Inferior parietal cortex (tissue), 1 donor: ENCODE measurements at regions not wholly inside any gene's neighbourhood (a gene's known extent, or its start where the extent isn't known, plus 50 kb on each side); places are given as distances from the start of the nearest gene placed in this dataset.
A peak's percentile ranks its signal among the peaks of the same experiment; 100 is the strongest.
"Not testable (repeated sequence)": the region's sequence is repeated elsewhere in the genome, so short reads cannot be mapped to it uniquely, and the experiment has no call there.

Source experiments
- DNase-seq: peaks from one replicate; pipeline ENCODE4 v3.0.0-alpha.2; 2016; ENCODE audit errors: extremely low spot score

GRCh38 chr2:48219555-48220436, 94.7 kb upstream of the FOXN2 start:
- no peak for DNase-seq

- no peak for DNase-seq
Observed at GRCh38 chr2:48220501-48220900, 94.0 kb upstream of the FOXN2 start.

GRCh38 chr2:48221846-48222516, 92.5 kb upstream of the FOXN2 start:
- DNase-seq: no peak

DNA sequence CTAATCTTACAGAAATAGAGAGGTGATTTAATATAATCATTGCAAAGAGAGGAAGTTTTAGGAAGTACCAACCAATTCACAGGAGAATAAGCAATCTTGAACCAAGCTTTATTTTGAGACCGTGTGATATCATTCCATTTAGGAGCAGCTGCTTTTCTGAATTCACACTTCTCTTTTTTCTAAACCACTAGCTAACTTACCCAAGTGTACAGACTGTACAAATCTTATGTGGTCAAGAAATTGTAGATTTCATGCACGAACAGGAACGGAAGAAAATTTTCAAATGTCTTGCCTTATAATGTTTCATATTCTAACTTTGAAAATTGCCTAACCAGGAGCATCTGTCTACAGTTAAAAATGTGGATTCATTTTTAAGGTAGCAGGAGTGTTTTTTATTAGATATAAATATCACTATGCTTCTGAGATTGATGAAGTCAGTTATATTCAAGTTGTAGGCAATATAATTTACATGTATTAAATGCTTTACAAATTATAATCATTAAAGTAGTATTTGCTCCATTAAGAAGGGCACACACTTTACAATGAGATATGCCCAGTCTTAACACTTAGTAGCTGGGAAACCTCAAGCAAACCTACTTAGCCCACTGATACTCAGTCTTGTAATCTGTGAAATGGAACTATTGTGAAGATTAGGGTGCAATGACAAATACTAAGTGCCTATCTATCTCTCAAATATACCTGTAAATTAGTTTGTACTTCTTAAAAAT, 86.7 kb upstream of the FOXN2 start:
- peak; percentile 50 for DNase-seq

DNA sequence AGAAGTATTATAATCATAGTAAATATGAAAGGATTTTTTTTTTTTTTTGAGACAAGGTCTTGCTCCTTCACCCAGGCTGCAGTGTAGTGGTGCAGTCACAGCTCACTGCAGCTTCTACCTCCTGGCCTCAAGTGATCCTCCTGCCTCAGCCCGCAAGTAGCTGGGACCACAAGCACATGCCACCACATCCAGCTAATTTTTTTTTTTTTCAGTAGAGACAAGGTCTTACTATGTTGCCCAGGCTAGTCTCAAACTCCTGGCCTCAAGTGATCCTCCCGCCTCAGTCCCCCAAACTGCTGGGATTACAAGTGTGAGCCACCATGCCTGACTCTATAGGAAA, 86.2 kb upstream of the FOXN2 start:
- DNase-seq: no peak

DNA sequence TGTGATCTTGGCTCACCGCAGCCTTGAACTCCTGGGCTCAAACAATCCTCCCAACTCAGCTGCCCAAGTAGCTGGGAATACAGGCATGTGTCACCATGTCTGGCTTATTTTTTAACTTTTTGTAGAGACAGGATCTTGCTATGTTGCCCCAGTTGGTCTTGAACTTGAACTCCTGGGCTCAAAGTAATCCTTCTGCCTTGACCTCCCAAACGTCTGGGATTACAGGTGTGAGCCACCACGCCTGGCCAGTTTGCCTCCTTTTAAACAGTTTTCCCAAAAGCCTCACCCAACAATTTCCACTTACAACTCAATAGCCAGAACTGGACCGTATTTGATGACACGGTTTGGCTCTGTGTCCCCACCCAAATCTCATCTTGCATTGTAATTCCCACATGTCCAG, 85.4 kb upstream of the FOXN2 start:
- no peak for DNase-seq

GRCh38 chr2:48230834-48231233, 83.6 kb upstream of the FOXN2 start:
- no peak for DNase-seq

GRCh38 chr2:48232351-48232750, 82.1 kb upstream of the FOXN2 start:
- DNase-seq: no peak

DNA sequence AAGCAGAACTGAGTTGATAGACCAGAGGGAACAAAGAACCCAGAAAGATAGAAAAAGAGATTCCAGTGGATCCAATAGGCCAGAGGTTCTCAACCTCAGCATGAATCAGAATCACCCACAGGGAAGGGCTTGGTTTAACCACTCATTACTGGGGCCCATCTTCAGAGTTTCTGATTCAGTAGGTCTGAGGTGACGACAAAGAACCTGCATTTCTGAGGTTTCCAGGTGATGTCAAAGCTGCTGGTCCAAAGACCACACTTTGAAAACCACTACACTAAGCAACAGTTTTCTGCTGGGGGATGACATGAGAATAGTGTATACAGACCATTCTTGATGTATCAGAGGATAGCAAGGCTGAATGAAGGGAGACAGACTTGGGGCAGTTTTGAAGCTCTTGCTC, 81.5 kb upstream of the FOXN2 start:
- DNase-seq: no peak

DNA sequence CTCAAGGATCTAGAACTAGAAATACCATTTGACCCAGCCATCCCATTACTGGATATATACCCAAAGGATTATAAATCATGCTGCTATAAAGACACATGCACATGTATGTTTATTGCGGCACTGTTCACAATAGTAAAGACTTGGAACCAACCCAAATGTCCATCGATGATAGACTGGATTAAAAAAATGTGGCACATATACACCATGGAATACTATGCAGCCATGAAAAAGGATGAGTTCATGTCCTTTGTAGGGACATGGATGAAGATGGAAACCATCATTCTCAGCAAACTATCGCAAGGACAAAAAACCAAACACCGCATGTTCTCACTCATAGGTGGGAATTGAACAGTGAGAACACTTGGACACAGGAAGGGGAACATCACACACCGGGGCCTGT, 80.7 kb upstream of the FOXN2 start:
- not testable (repeated sequence) for DNase-seq

DNA sequence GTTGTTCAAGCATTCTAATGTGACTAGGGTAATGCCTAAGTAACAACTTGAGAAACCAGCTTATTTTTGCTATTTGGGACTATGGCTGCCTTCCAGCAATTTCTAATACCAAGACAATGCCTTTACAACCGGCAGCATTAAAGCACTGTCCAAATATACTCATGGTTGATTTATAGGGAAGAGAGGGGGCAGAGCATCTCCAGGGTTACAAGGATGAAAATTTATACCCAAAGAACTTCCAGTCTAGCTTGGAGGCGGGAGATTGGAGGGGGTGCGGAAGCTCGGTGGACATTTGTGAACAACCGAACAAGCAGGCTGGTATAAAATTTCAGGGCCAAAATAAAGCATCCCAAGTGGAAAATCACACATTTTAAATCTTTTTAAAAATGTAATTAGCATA, 79.4 kb upstream of the FOXN2 start:
- no peak for DNase-seq

- no peak for DNase-seq
Observed at GRCh38 chr2:48238381-48238780, 76.1 kb upstream of the FOXN2 start.

DNA sequence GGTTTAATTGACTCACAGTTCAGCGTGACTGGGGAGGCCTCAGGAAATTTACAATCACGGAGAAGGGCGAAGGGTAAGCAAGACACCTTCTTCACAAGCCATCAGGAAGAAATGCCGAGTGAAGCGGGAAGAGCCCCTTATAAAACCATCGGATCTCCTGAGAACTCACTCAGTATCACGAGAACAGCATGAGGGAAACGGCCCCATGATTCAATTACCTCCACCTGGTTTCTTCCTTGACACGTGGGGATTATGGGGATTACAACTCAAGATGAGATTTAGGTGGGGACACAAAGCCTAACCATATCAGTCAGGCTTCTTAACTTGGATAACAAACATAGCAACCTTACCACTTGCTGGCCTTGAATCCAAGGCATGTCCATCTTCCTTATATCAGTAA, 73.6 kb upstream of the FOXN2 start:
- no peak for DNase-seq

GRCh38 chr2:48247206-48247605, 67.3 kb upstream of the FOXN2 start:
- DNase-seq: no peak

GRCh38 chr2:48248251-48248933, 66.1 kb upstream of the FOXN2 start:
- DNase-seq: no peak

DNA sequence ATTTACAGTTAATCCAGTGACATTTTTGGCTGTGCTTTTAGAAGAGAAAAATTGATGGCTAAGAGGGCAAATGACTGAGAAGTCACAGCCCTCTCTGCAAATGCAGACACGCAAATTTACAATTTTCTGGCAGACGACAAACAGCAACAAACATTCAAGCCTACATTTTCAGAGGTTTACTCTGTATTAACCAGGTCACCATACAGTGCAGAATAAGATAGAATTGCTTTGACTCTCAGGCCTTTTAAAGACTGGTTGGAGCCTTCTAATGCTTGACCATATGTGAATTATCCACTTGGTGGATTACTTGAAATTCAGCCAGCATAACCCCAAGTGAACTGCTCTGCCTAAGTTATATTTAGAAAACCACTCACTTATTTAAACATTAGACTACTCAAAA, 65.5 kb upstream of the FOXN2 start:
- no peak for DNase-seq

- no peak for DNase-seq
Observed at GRCh38 chr2:48249631-48250473, 64.6 kb upstream of the FOXN2 start.

- no peak for DNase-seq
Observed at GRCh38 chr2:48250474-48250844, 64.0 kb upstream of the FOXN2 start.

DNA sequence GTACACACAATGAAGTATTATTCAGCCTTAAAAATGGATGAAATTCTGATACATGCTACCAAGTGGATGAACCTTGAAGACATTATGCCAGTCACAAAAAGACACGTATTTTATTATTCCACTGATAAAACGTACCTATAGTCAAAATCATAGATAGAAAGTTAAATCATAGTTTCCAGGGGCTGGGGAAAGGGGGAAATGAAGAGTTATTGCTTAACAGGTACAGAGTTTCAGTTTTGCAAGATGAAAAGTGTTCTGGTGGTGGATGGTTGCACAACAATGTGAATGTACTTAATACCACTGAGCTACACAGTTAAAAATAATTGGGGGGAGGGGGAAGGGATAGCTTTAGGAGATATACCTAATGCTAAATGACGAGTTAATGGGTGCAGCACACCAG, 63.5 kb upstream of the FOXN2 start:
- no peak for DNase-seq

DNA sequence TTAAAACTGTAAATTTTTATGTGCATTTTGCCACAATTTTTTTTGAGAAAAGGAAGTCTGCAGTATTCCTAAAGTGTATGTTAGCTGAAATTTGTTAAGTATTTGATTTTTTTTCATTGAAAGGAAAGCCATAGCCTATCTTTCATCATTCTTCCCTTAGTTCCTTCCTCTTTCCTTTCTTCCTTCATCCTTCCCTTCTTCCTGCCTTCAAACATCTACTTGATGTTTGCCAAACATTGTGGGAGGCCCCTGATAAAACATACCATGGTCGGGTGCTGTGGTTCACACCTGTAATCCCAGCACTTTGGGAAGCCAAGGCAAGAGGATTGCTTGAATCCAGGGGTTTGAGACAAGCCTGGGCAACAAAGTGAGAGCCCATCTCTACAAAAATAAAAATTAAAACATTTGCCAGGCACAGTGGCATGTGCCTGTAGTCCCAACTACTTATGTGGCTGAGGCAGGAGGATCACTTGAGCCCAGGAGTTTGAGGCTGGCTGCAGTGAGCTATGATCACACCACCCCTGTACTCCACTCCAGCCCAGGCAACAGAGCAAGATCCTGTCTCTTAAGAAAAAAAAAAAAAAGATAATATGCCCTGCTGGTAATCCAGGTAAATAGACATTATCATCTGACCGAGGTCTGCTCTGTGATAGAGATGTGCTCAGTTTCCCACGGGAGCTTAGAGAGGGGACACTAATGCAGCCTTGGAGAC, 62.9 kb upstream of the FOXN2 start:
- no peak for DNase-seq

- no peak for DNase-seq
Observed at GRCh38 chr2:48253301-48253700, 61.2 kb upstream of the FOXN2 start.
